ENCODE measurements at regions not wholly inside any gene's neighbourhood (a gene's known extent, or its start where the extent isn't known, plus 50 kb on each side); places are given as distances from the start of the nearest gene placed in this dataset.

- no peak overlapping the region for H3K4me3 ChIP-seq
- DNase-seq, result no peak
- intact Hi-C loops (cut with DNase I; ENCODE audit: low total_unique reads), result no loop called here
- H3K27ac ChIP-seq, result no peak overlapping the region
- H3K36me3 ChIP-seq, result no peaks in the 10 kb centered on the region
- no peaks in the 10 kb centered on the region for H3K4me1 ChIP-seq
- H3K9me3 ChIP-seq, result peaks cover 0 to 15% (median 0%) of the 10 kb centered on the region in 8 donors
- TF ChIP-seq CTCF (IDR thresholded peaks at IDR 0.05 in 8 of 11, conservative IDR thresholded peaks at IDR 0.05 in 3 of 11) (no peak), POLR2AphosphoS5 (IDR thresholded peaks at IDR 0.05) (no peak), POLR2A (IDR thresholded peaks at IDR 0.05) (no peak)
- no peaks in the 10 kb centered on the region for H3K27me3 ChIP-seq (replicated peaks in 1 of 7)
Observed at GRCh38 chr4:103895876-103896465, 176.2 kb upstream of the TACR3 start.

- WGBS, 5 donors, result 87 to 91% (median 88%) methylated on average over 3 of the region's 3 CpGs
- Histone ChIP-seq H3K4me3 (no peak overlapping the region), H3K4me1 (no peaks in the 10 kb centered on the region), H3K27ac (no peak overlapping the region), H3K36me3 (no peaks in the 10 kb centered on the region), H3K27me3 (replicated peaks in 1 of 7) (no peaks in the 10 kb centered on the region), H3K9me3 (peaks cover 0 to 15% (median 0%) of the 10 kb centered on the region in 8 donors)
- DNase-seq, result no peak
- TF ChIP-seq CTCF (IDR thresholded peaks at IDR 0.05 in 8 of 11, conservative IDR thresholded peaks at IDR 0.05 in 3 of 11) (no peak), POLR2A (IDR thresholded peaks at IDR 0.05) (no peak), POLR2AphosphoS5 (IDR thresholded peaks at IDR 0.05) (no peak)
- intact Hi-C loops (cut with DNase I; ENCODE audit: low total_unique reads), result no loop called here
Observed at GRCh38 chr4:103892586-103892985, 172.8 kb upstream of the TACR3 start.

- no peaks in the 10 kb centered on the region for H3K9me3 ChIP-seq
- no peaks in the 10 kb centered on the region for H3K36me3 ChIP-seq
- WGBS, 5 donors, result 71 to 84% (median 80%) methylated on average over 1 of the region's 1 CpG
- no peak overlapping the region for H3K27ac ChIP-seq
- H3K4me3 ChIP-seq, result no peak overlapping the region
- H3K4me1 ChIP-seq, result no peaks in the 10 kb centered on the region
- H3K27me3 ChIP-seq (replicated peaks in 1 of 7), result no peaks in the 10 kb centered on the region
- TF ChIP-seq POLR2AphosphoS5 (IDR thresholded peaks at IDR 0.05), result no peak
- TF ChIP-seq CTCF (IDR thresholded peaks at IDR 0.05 in 8 of 11, conservative IDR thresholded peaks at IDR 0.05 in 3 of 11), result no peak
- TF ChIP-seq POLR2A (IDR thresholded peaks at IDR 0.05), result no peak
- DNase-seq, result no peak
- intact Hi-C loops (cut with DNase I; ENCODE audit: low total_unique reads), result no loop called here
Observed at GRCh38 chr4:103887191-103887590, 167.4 kb upstream of the TACR3 start.

GRCh38 chr4:103885152-103885551, 165.4 kb upstream of the TACR3 start:
- Histone ChIP-seq H3K36me3 (no peaks in the 10 kb centered on the region), H3K9me3 (no peaks in the 10 kb centered on the region), H3K27ac (no peak overlapping the region), H3K4me3 (no peak overlapping the region), H3K27me3 (replicated peaks in 1 of 7) (no peaks in the 10 kb centered on the region), H3K4me1 (no peaks in the 10 kb centered on the region)
- DNase-seq, result no peak
- intact Hi-C loops (cut with DNase I; ENCODE audit: low total_unique reads), result no loop called here
- TF ChIP-seq POLR2AphosphoS5 (IDR thresholded peaks at IDR 0.05) (no peak), POLR2A (IDR thresholded peaks at IDR 0.05) (no peak), CTCF (IDR thresholded peaks at IDR 0.05 in 8 of 11, conservative IDR thresholded peaks at IDR 0.05 in 3 of 11) (no peak)
- 21 to 57% (median 29%) methylated on average over 3 of the region's 3 CpGs for WGBS, 5 donors
